SK-N-MC (cell line): ENCODE measurements at regions not wholly inside any gene's neighbourhood (a gene's known extent, or its start where the extent isn't known, plus 50 kb on each side); places are given as distances from the start of the nearest gene placed in this dataset.

Source experiments
- DNase-seq: peaks from one replicate; pipeline ENCODE4 v3.0.0-alpha.2; 2011; ENCODE audit warnings: low read depth, low spot score
- H3K27ac ChIP-seq: fragments of 200-600 bp; sonication (generic); 2 replicates; pipeline ENCODE4 v1.5.1; 2016; ENCODE audit warnings: mixed run types
- H3K36me3 ChIP-seq: fragments of 200-600 bp; sonication (generic); 2 replicates; pipeline ENCODE4 v1.6.1; 2017; ENCODE audit warnings: antibody characterized with exemption, low read length, mixed read lengths; ENCODE audit not compliant: insufficient read depth
- H3K4me3 ChIP-seq: fragments of 200-600 bp; sonication (generic); 2 replicates; pipeline ENCODE4 v1.5.1; 2016
- H3K9ac ChIP-seq: fragments of 200-600 bp; sonication (generic); 2 replicates; pipeline ENCODE4 v1.8.0; 2017; ENCODE audit warnings: mixed run types, mixed read lengths; ENCODE audit not compliant: insufficient read length
- H3K9me3 ChIP-seq: fragments of 200-600 bp; sonication (generic); 2 replicates; pipeline ENCODE4 v1.6.1; 2017; ENCODE audit warnings: low read depth, mild to moderate bottlenecking, antibody characterized with exemption, low read length, moderate library complexity, mixed read lengths
- EZH2 ChIP-seq: fragments of 200-600 bp; sonication (generic); IDR thresholded peaks from one replicate; pipeline ENCODE4 v1.6.1; 2017; ENCODE audit warnings: antibody characterized with exemption
- FOXP2 ChIP-seq: optimal IDR thresholded peaks from 2 replicates; pipeline ENCODE3; 2011; ENCODE audit warnings: mild to moderate bottlenecking, moderate library complexity; ENCODE audit not compliant: insufficient read depth; ENCODE audit errors: extremely low read length, control extremely low read depth
- POLR2AphosphoS5 ChIP-seq: IDR thresholded peaks from 2 replicates; pipeline ENCODE4 v1.6.1; 2012; ENCODE audit warnings: mild to moderate bottlenecking, low read depth, low read length, borderline replicate concordance

DNA sequence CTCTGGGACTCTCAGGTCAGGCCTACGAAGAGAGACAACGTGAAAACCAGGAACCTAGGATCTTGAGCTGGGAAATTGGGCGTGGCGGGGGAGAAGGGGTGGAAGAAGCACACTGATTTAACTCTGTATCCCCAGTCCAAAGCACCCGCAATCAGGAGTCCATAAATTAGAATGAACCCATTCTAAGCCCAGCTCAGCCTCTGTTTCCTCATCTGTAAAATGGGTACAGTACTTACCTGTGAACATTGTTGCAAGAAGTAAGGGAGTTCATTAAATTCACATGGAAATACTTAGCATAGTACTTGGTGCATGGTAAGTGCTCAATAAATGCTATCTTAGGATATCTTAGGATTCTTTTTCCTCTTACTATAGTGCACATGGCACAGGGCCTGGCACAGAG is 326.7 kb downstream of the BCOR start:
- no peak overlapping the region for H3K4me3 ChIP-seq
- H3K36me3 ChIP-seq = no peaks in the 10 kb centered on the region
- H3K9me3 ChIP-seq = no peaks in the 10 kb centered on the region
- TF ChIP-seq POLR2AphosphoS5 (no peak), EZH2 (no peak), FOXP2 (no peak)
- H3K9ac ChIP-seq = no peak overlapping the region
- no peak for DNase-seq
- no peak overlapping the region for H3K27ac ChIP-seq

DNA sequence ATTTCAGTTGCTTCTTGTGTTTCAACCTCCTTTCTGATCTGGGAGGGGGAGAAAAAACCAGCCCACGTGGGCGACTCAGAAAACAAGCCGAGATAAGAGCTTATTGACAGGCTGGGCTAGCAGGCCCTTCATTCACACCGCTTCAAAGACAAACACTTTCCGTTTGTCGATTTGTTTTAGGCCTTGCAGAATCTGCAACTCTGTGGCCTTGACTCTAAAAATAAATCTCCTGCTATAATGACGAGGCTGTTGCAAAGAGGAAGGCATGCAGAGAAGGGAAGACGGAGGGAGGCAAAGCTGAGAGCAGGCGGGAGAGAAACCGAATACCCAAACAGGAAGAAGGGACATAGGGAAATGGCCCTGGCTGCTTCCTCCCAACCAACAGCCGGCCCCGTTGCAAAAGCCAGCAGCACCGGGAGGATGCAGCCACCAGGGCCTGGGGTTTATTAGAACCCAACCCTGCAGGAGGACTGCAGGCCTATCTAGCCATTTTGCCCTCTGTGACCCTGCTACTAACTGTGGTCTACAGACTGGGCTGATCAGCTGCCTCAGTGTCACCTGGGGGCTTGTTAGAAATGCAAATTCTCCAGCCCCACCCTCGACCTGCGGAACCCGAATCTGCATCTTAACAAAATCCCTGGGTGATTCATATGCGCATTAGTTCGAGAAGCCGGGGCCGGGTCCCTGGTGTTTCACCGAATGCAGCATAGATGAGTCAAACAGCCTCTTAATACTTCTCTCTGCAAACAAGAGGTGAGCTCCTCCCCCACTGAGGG is 325.5 kb downstream of the BCOR start:
- no peak overlapping the region for H3K27ac ChIP-seq
- no peaks in the 10 kb centered on the region for H3K9me3 ChIP-seq
- no peaks in the 10 kb centered on the region for H3K36me3 ChIP-seq
- H3K4me3 ChIP-seq = no peak overlapping the region
- no peak for TF ChIP-seq EZH2
- no peak for TF ChIP-seq POLR2AphosphoS5
- TF ChIP-seq FOXP2 = no peak
- no peak overlapping the region for H3K9ac ChIP-seq
- DNase-seq = no peak

DNA sequence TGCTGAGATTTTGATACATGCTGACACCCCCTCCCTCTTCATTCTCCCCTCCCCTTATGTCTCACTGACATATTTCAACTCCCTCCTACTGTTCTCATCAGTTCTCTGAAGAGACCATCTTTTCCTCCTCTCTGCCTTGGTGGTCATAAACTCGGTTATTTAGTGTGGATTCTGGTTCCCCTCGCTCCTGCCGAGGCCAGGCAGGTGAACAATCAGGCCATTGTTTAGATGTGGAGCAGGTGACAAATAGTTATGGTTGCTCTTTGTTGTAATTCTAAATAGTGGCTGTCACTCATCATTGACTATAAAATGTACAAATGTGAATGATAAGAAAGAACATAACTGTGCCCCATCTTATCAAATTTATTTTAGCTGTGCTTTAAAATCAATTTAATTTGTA is 324.6 kb downstream of the BCOR start:
- Histone ChIP-seq H3K4me3 (no peak overlapping the region), H3K36me3 (no peaks in the 10 kb centered on the region), H3K9me3 (no peaks in the 10 kb centered on the region), H3K27ac (no peak overlapping the region), H3K9ac (no peak overlapping the region)
- TF ChIP-seq EZH2 (no peak), POLR2AphosphoS5 (no peak), FOXP2 (no peak)
- no peak for DNase-seq

DNA sequence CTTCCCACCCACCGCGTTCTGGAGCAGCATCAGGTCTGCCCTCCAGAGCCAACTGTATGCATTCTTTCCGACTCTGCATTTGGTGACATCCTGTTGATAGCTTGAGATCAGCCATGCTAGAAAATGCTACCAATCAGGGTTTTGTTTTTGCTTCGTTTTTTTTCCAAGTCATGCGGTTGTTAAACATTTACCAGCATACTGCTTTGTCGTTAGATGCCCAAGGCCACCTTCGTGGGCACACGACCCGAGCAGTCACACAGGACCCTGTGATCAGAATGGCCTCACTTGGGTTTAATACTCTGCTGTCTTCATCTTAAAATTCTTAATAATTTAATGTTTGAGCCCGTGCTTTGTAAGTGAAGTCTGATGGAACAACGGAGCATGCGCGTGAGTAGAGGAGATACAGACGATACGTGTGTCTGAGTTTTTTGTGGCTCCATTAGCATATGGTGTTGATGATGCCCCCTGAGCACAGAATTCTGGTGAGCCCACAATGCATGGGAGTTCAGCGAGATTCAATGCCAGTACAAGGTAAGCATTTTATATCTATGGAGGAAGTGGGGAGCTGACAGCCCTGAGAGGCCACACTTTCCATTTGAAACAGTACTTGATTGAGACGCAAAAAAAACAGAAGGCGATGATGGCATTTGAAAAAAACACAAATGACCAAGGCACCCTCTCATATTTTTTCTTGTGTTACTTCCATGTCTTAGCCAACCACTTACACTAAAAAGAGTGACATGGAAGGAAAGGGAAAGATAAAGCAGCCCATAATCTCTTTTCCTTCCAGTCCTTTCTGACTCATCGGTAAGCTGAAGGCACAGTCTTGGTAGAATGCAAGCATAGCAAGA is 323.6 kb downstream of the BCOR start:
- DNase-seq = no peak
- Histone ChIP-seq H3K4me3 (no peak overlapping the region), H3K9me3 (no peaks in the 10 kb centered on the region), H3K9ac (no peak overlapping the region), H3K27ac (no peak overlapping the region; the same call in 1 of the 2 replicates), H3K36me3 (no peaks in the 10 kb centered on the region)
- TF ChIP-seq EZH2 (no peak), FOXP2 (no peak), POLR2AphosphoS5 (no peak)

DNA sequence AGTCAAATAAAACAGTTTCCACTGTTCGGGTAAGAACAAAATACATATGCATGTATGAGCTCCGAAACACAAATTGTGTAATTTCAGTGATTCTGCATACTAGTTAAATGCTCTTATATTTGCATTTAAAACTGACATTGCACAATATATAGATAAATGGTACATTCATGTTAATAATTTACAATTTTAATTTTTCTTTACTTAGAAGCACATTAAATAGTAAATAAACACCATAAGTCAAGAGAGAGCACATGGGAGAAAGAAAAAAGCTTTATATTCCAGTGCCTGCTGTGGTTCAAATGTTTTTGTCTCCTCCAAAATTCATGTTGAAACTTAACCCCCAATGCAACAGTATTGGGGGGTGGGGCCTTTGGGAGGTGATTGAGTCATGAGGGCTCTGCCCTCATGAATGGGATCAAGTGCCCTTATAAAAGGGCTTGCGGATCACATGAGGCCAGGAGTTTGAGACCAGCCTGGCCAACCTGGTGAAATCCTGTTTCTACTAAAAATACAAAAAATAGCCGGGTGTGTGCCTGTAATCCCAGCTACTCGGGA is 322.9 kb downstream of the BCOR start:
- DNase-seq = no peak
- Histone ChIP-seq H3K4me3 (no peak overlapping the region), H3K9me3 (no peaks in the 10 kb centered on the region), H3K27ac (no peak overlapping the region; the same call in 1 of the 2 replicates), H3K36me3 (no peaks in the 10 kb centered on the region), H3K9ac (no peak overlapping the region)
- TF ChIP-seq POLR2AphosphoS5 (no peak), EZH2 (no peak), FOXP2 (no peak)

DNA sequence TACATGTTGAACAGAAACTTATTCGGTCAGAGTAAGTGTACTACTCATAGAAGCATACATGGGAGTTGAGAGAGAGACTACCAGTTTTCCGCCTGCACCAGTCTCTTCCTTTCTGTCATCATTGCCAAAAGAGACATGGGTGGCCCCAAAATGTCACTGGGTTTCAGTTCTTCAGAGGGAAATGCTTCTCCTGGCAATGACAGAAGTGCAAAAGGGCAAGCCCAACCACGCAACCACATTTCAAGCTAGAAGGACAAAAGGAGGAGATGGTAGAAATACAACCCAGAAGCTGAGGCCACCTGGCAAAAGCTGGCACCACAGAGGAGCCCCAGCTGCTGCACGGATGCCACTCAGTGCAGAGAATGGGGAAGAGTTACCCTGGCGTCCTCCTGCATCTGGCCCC is 320.1 kb downstream of the BCOR start:
- no peak for DNase-seq
- Histone ChIP-seq H3K4me3 (no peak overlapping the region), H3K9me3 (no peaks in the 10 kb centered on the region), H3K9ac (no peak overlapping the region), H3K27ac (no peak overlapping the region), H3K36me3 (no peaks in the 10 kb centered on the region)
- TF ChIP-seq POLR2AphosphoS5 = no peak
- TF ChIP-seq FOXP2 = no peak
- TF ChIP-seq EZH2 = no peak

DNA sequence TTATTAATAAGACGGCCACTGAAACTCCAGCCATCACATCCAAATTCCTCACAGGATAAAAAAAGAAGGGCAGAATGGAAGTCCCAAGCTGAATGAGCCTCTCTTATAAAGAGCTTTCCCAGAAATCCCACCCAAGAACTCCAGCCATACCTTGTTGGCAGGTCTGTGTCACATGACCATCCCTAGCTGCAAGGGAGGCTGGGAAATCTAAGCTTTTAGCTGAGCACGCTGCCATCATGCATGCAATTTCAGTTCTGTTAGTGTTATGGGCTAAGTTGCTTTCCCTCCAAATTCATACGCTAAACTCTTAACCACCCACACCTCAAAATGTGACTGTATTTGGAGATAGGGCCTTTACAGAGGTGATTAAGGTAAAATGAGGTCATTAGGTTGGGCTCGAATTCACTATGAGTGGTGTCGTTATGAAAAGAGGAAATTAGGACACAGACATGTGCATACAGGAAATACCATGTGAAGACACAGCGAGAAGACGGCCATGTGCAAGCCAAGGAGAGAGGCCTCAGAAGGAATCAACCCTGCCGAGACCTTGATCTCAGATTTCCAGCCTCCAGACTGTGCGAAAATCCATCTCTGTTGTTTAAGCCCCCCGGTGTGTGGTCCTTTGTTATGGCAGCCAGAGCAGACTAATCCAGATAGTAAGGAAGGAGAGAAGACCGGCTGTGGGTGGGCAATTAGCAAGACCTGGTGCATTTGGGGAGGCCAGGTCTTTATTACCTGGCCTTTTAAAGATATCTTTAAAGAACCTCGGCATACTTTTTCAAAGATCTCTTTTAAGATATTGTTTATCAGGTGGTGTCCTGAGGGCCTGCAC is 317.6 kb downstream of the BCOR start:
- TF ChIP-seq FOXP2 = no peak
- TF ChIP-seq EZH2 = no peak
- TF ChIP-seq POLR2AphosphoS5 = no peak
- H3K27ac ChIP-seq = no peak overlapping the region
- DNase-seq = no peak
- H3K36me3 ChIP-seq = no peaks in the 10 kb centered on the region
- no peaks in the 10 kb centered on the region for H3K9me3 ChIP-seq
- no peak overlapping the region for H3K9ac ChIP-seq
- H3K4me3 ChIP-seq = no peak overlapping the region
